Liver (tissue), 7 donors: ENCODE measurements at regions not wholly inside any gene's neighbourhood (a gene's known extent, or its start where the extent isn't known, plus 50 kb on each side); places are given as distances from the start of the nearest gene placed in this dataset.

ENCODE experiments used
- DNase-seq: peaks from one replicate; pipeline ENCODE4 v3.0.0-alpha.2; 2017; ENCODE audit warnings: low spot score
- H3K27ac ChIP-seq, 2 donors: one replicate each; pipeline ENCODE4 v1.7.0; 2013; ENCODE audit warnings: inconsistent platforms in 2 of 2, low read length in 2 of 2, control low read depth in 1 of 2, low read depth in 1 of 2, mild to moderate bottlenecking in 1 of 2
- H3K27me3 ChIP-seq, 4 donors: one replicate each; pipeline versions ENCODE4 v1.6.1 to v1.7.0; 2013; ENCODE audit warnings: low read length in 3 of 4, inconsistent platforms in 1 of 4, mild to moderate bottlenecking in 1 of 4, moderate library complexity in 1 of 4; ENCODE audit not compliant: control insufficient read depth in 4 of 4, insufficient read depth in 4 of 4
- H3K36me3 ChIP-seq, 4 donors: one replicate each; pipeline versions ENCODE4 v1.6.1 to v1.7.0; 2013; ENCODE audit warnings: low read length in 3 of 4, mild to moderate bottlenecking in 3 of 4, low read depth in 1 of 4, moderate library complexity in 1 of 4; ENCODE audit not compliant: control insufficient read depth in 4 of 4, insufficient read depth in 3 of 4
- H3K4me1 ChIP-seq, 4 donors: one replicate each; pipeline versions ENCODE4 v1.6.1 to v1.7.0; 2013; ENCODE audit warnings: low read length in 3 of 4, mild to moderate bottlenecking in 3 of 4, moderate library complexity in 1 of 4; ENCODE audit not compliant: control insufficient read depth in 4 of 4, insufficient read depth in 4 of 4
- H3K4me3 ChIP-seq, 3 donors: one replicate each; pipeline versions ENCODE4 v1.6.1 to v1.7.0; 2013; ENCODE audit warnings: low read length in 3 of 3, control low read depth in 1 of 3, low read depth in 1 of 3, mild to moderate bottlenecking in 1 of 3
- H3K9ac ChIP-seq, 2 donors: one replicate each; pipeline ENCODE4 v1.7.0; 2013; ENCODE audit warnings: low read length in 2 of 2, mild to moderate bottlenecking in 2 of 2, moderate library complexity in 2 of 2, control low read depth in 1 of 2, low read depth in 1 of 2
- H3K9me3 ChIP-seq, 4 donors: one replicate each; pipeline versions ENCODE4 v1.6.1 to v1.7.0; 2013; ENCODE audit warnings: low read length in 3 of 4; ENCODE audit not compliant: control insufficient read depth in 4 of 4
- EGR1 ChIP-seq, 2 donors: IDR thresholded peaks; 2 replicates each; pipeline ENCODE4 v1.6.1; 2016 to 2018; ENCODE audit warnings: antibody characterized with exemption in 2 of 2, low read depth in 2 of 2
- FOXA1 ChIP-seq: IDR thresholded peaks from 2 replicates; pipeline ENCODE4 v1.6.1; 2016; ENCODE audit warnings: antibody characterized with exemption
- FOXA2 ChIP-seq: IDR thresholded peaks from 2 replicates; pipeline ENCODE4 v1.6.1; 2016; ENCODE audit warnings: antibody characterized with exemption
- GABPA ChIP-seq, 2 donors: IDR thresholded peaks in 1 of 2; conservative IDR thresholded peaks in 1 of 2; 2 replicates each; pipeline ENCODE4 v1.6.1; 2016; ENCODE audit warnings: antibody characterized with exemption in 2 of 2, mild to moderate bottlenecking in 1 of 2, moderate library complexity in 1 of 2
- HNF4A ChIP-seq, 2 donors: conservative IDR thresholded peaks; 2 replicates each; pipeline ENCODE4 v1.6.1; 2016; ENCODE audit warnings: antibody characterized with exemption in 2 of 2, mild to moderate bottlenecking in 2 of 2
- HNF4G ChIP-seq: IDR thresholded peaks from 2 replicates; pipeline ENCODE4 v1.6.1; 2016; ENCODE audit warnings: antibody characterized with exemption
- JUND ChIP-seq, 2 donors: IDR thresholded peaks; 2 replicates each; pipeline ENCODE4 v1.6.1; 2016; ENCODE audit warnings: antibody characterized with exemption in 2 of 2
- NR2F2 ChIP-seq: IDR thresholded peaks from 2 replicates; pipeline ENCODE4 v1.6.1; 2016; ENCODE audit warnings: antibody characterized with exemption
- RAD21 ChIP-seq, 2 donors: IDR thresholded peaks; 2 replicates each; pipeline ENCODE4 v1.6.1; 2016; ENCODE audit warnings: antibody characterized with exemption in 2 of 2, mild to moderate bottlenecking in 2 of 2
- REST ChIP-seq: IDR thresholded peaks from 2 replicates; pipeline ENCODE4 v1.6.1; 2016; ENCODE audit warnings: antibody characterized with exemption, mild to moderate bottlenecking
- RXRA ChIP-seq, 2 donors: IDR thresholded peaks; 2 replicates each; pipeline ENCODE4 v1.6.1; 2017 to 2018; ENCODE audit warnings: antibody characterized with exemption in 2 of 2, mild to moderate bottlenecking in 1 of 2
- SP1 ChIP-seq: IDR thresholded peaks from 2 replicates; pipeline ENCODE4 v1.6.1; 2018; ENCODE audit warnings: antibody characterized with exemption, mild to moderate bottlenecking
- TAF1 ChIP-seq: conservative IDR thresholded peaks from 2 replicates; pipeline ENCODE4 v1.6.1; 2016; ENCODE audit warnings: antibody characterized with exemption, mild to moderate bottlenecking
- YY1 ChIP-seq: IDR thresholded peaks from 2 replicates; pipeline ENCODE4 v1.6.1; 2016; ENCODE audit warnings: antibody characterized with exemption, mild to moderate bottlenecking
- WGBS: extraction: QIAGEN DNeasy Blood & Tissue Kit; methylation state at CpG from one replicate; pipeline ENCODE4 v1.1.7; 2013; 5-methylcytosine and 5-hydroxymethylcytosine counted together
- TF ChIP-seq, protein P1 (sequence below): IDR thresholded peaks from 2 replicates; pipeline ENCODE4 v1.6.1; 2016; ENCODE audit warnings: antibody characterized with exemption
- TF ChIP-seq, protein P2 (sequence below): IDR thresholded peaks from 2 replicates; pipeline ENCODE4 v1.6.1; 2016; ENCODE audit warnings: antibody characterized with exemption
- TF ChIP-seq, protein P3 (sequence below): IDR thresholded peaks from 2 replicates; pipeline ENCODE4 v1.6.1; 2016; ENCODE audit warnings: antibody characterized with exemption
- donor health status: healthy.
- donor health status: healthy.
- donor health status: healthy.
- donor health status: healthy.

GRCh38 chr7:84633-85020, 107.7 kb upstream of the FAM20C start:
- H3K4me1 ChIP-seq, result no peaks in the 10 kb centered on the region
- no peaks in the 10 kb centered on the region for H3K36me3 ChIP-seq
- no peak overlapping the region for H3K27ac ChIP-seq
- DNase-seq, result no peak
- no peak overlapping the region for H3K9ac ChIP-seq
- H3K27me3 ChIP-seq, result no peaks in the 10 kb centered on the region
- 94% methylated on average over 11 of the region's 11 CpGs for WGBS
- TF ChIP-seq FOXA2 (no peak), HNF4A (conservative IDR thresholded peaks at IDR 0.05) (no peak), HNF4G (no peak), NR2F2 (no peak), GABPA (IDR thresholded peaks at IDR 0.05 in 1 of 2, conservative IDR thresholded peaks at IDR 0.05 in 1 of 2) (no peak), FOXA1 (no peak), YY1 (no peak)
- TF ChIP-seq, protein P1, sequence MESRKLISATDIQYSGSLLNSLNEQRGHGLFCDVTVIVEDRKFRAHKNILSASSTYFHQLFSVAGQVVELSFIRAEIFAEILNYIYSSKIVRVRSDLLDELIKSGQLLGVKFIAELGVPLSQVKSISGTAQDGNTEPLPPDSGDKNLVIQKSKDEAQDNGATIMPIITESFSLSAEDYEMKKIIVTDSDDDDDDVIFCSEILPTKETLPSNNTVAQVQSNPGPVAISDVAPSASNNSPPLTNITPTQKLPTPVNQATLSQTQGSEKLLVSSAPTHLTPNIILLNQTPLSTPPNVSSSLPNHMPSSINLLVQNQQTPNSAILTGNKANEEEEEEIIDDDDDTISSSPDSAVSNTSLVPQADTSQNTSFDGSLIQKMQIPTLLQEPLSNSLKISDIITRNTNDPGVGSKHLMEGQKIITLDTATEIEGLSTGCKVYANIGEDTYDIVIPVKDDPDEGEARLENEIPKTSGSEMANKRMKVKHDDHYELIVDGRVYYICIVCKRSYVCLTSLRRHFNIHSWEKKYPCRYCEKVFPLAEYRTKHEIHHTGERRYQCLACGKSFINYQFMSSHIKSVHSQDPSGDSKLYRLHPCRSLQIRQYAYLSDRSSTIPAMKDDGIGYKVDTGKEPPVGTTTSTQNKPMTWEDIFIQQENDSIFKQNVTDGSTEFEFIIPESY, result no peak
- TF ChIP-seq, protein P2, sequence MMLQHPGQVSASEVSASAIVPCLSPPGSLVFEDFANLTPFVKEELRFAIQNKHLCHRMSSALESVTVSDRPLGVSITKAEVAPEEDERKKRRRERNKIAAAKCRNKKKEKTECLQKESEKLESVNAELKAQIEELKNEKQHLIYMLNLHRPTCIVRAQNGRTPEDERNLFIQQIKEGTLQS, result no peak
- TF ChIP-seq, protein P3, sequence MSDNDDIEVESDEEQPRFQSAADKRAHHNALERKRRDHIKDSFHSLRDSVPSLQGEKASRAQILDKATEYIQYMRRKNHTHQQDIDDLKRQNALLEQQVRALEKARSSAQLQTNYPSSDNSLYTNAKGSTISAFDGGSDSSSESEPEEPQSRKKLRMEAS, result no peak
- H3K4me3 ChIP-seq, result no peak overlapping the region
- no peaks in the 10 kb centered on the region for H3K9me3 ChIP-seq

- Histone ChIP-seq H3K9ac (no peak overlapping the region), H3K27me3 (no peaks in the 10 kb centered on the region), H3K9me3 (no peaks in the 10 kb centered on the region), H3K36me3 (no peaks in the 10 kb centered on the region), H3K4me1 (no peaks in the 10 kb centered on the region), H3K27ac (no peak overlapping the region), H3K4me3 (no peak overlapping the region)
- TF ChIP-seq, protein P3, result no peak
- TF ChIP-seq TAF1 (no peak), RAD21 (IDR thresholded peaks at IDR 0.05) (no peak), FOXA2 (no peak), FOXA1 (no peak), SP1 (no peak), JUND (IDR thresholded peaks at IDR 0.05) (no peak), EGR1 (IDR thresholded peaks at IDR 0.05; ENCODE audit: low read depth in 2 of 2) (no peak), REST (no peak), YY1 (no peak), HNF4A (conservative IDR thresholded peaks at IDR 0.05) (no peak), RXRA (IDR thresholded peaks at IDR 0.05) (no peak)
- TF ChIP-seq, protein P2, result no peak
- TF ChIP-seq, protein P1, result no peak
- 81% methylated on average over 19 of the region's 19 CpGs for WGBS
- no peak for DNase-seq
Observed at GRCh38 chr7:85074-85882, 107.1 kb upstream of the FAM20C start.
